ENCODE measurements at regions not wholly inside any gene's neighbourhood (a gene's known extent, or its start where the extent isn't known, plus 50 kb on each side); places are given as distances from the start of the nearest gene placed in this dataset.

GRCh38 chr2:82964341-82964740 lies 1494.7 kb downstream of the SUCLG1 start:
- Histone ChIP-seq H3K36me3 (ENCODE audit: insufficient read depth, low read length) (no peaks in the 10 kb centered on the region), H3K4me3 (ENCODE audit: low read length) (no peak overlapping the region), H3K27ac (ENCODE audit: low read depth in 1 of 2, low read length in 2 of 2) (no peak overlapping the region), H3K9me3 (ENCODE audit: control insufficient read depth in 1 of 2, insufficient read depth in 1 of 2, low read length in 2 of 2) (no peaks in the 10 kb centered on the region), H3K27me3 (ENCODE audit: control insufficient read depth in 1 of 2, insufficient read depth in 2 of 2, low read length in 2 of 2) (no peaks in the 10 kb centered on the region), H3K4me1 (ENCODE audit: insufficient read depth, low read length) (no peaks in the 10 kb centered on the region)
- DNase-seq (no peak), ATAC-seq (ENCODE audit: poor library complexity) (no peak)
- intact Hi-C loops (cut with DNase I, micrococcal nuclease): no loop called here
- Mint-ChIP-seq H3K9me3 (peaks cover 7% of the 10 kb centered on the region), H3K27me3 (no peaks in the 10 kb centered on the region), H3K27ac (no peak overlapping the region), H3K36me3 (ENCODE audit: low read depth) (no peaks in the 10 kb centered on the region), H3K4me3 (no peak overlapping the region), H3K4me1 (ENCODE audit: low read depth) (no peaks in the 10 kb centered on the region)
- CTCF ChIA-PET: no interaction called here
- no peak for TF ChIP-seq CTCF (IDR thresholded peaks at IDR 0.05)
- POLR2A ChIA-PET: no interaction called here

- no peak for TF ChIP-seq CTCF (IDR thresholded peaks at IDR 0.05)
- ATAC-seq (ENCODE audit: poor library complexity) (no peak), DNase-seq (no peak)
- Mint-ChIP-seq H3K36me3 (ENCODE audit: low read depth) (no peaks in the 10 kb centered on the region), H3K27me3 (no peaks in the 10 kb centered on the region), H3K9me3 (peaks cover 7% of the 10 kb centered on the region), H3K27ac (no peak overlapping the region), H3K4me1 (ENCODE audit: low read depth) (no peaks in the 10 kb centered on the region), H3K4me3 (no peak overlapping the region)
- Histone ChIP-seq H3K36me3 (ENCODE audit: insufficient read depth, low read length) (no peaks in the 10 kb centered on the region), H3K27me3 (ENCODE audit: control insufficient read depth in 1 of 2, insufficient read depth in 2 of 2, low read length in 2 of 2) (no peaks in the 10 kb centered on the region), H3K27ac (ENCODE audit: low read depth in 1 of 2, low read length in 2 of 2) (no peak overlapping the region), H3K9me3 (ENCODE audit: control insufficient read depth in 1 of 2, insufficient read depth in 1 of 2, low read length in 2 of 2) (no peaks in the 10 kb centered on the region), H3K4me1 (ENCODE audit: insufficient read depth, low read length) (no peaks in the 10 kb centered on the region), H3K4me3 (ENCODE audit: low read length) (no peak overlapping the region)
- CTCF ChIA-PET: no interaction called here
- POLR2A ChIA-PET: no interaction called here
- intact Hi-C loops (cut with DNase I, micrococcal nuclease): no loop called here
Measured at GRCh38 chr2:82959727-82960126, 1499.4 kb downstream of the SUCLG1 start.

- ATAC-seq (ENCODE audit: poor library complexity) (no peak), DNase-seq (no peak)
- Mint-ChIP-seq H3K9me3 (no peaks in the 10 kb centered on the region), H3K27ac (no peak overlapping the region), H3K4me3 (no peak overlapping the region), H3K27me3 (no peaks in the 10 kb centered on the region), H3K4me1 (ENCODE audit: low read depth) (no peaks in the 10 kb centered on the region), H3K36me3 (ENCODE audit: low read depth) (no peaks in the 10 kb centered on the region)
- H3K4me3 ChIP-seq (ENCODE audit: low read length): no peak overlapping the region
- no peaks in the 10 kb centered on the region for H3K27me3 ChIP-seq (ENCODE audit: control insufficient read depth in 1 of 2, insufficient read depth in 2 of 2, low read length in 2 of 2)
- H3K27ac ChIP-seq (ENCODE audit: low read depth in 1 of 2, low read length in 2 of 2): no peak overlapping the region
- H3K4me1 ChIP-seq (ENCODE audit: insufficient read depth, low read length): no peaks in the 10 kb centered on the region
- ChIA-PET CTCF (no interaction called here), POLR2A (no interaction called here)
- H3K9me3 ChIP-seq (ENCODE audit: control insufficient read depth in 1 of 2, insufficient read depth in 1 of 2, low read length in 2 of 2): peaks cover 0 to 8% of the 10 kb centered on the region in 2 experiments
- TF ChIP-seq CTCF (IDR thresholded peaks at IDR 0.05): no peak
- intact Hi-C loops (cut with DNase I, micrococcal nuclease): no loop called here
- no peaks in the 10 kb centered on the region for H3K36me3 ChIP-seq (ENCODE audit: insufficient read depth, low read length)
Measured at GRCh38 chr2:82954868-82955267, 1504.2 kb downstream of the SUCLG1 start.
